H1 (cell line): ENCODE measurements at regions not wholly inside any gene's neighbourhood (a gene's known extent, or its start where the extent isn't known, plus 50 kb on each side); places are given as distances from the start of the nearest gene placed in this dataset.

ENCODE experiments used
- CTCF ChIA-PET: fragments of 300-600 bp; sonication (Branson Sonifier 250); formaldehyde crosslinking; loops from one replicate; lab custom pipeline; 2021; ENCODE audit not compliant: partially characterized antibody; lab: Charles Lee
- POLR2A ChIA-PET: fragments of 300-600 bp; sonication (Branson Sonifier 250); formaldehyde crosslinking; loops from one replicate; lab custom pipeline; 2021; ENCODE audit warnings: inconsistent platforms; ENCODE audit not compliant: partially characterized antibody; lab: Charles Lee
- DNase-seq, 2 experiments: peaks; one replicate each; pipeline versions ENCODE4 v3.0.0 to v3.0.0-alpha.2; 2010 to 2022; ENCODE audit warnings: low spot score in 2 of 2, low read depth in 1 of 2, mixed read lengths in 1 of 2
- FAIRE-seq: peaks from 2 replicates; lab custom pipeline; 2011; peaks lifted over from hg19 to GRCh38; lab: Jason Lieb, UNC
- H2AFZ ChIP-seq: 2 replicates; pipeline ENCODE4 v1.8.1; 2012; ENCODE audit warnings: low read length, inconsistent platforms
- H2AK5ac ChIP-seq: 2 replicates; pipeline ENCODE4 v1.6.1; 2013; ENCODE audit warnings: low read depth, low read length
- H2BK120ac ChIP-seq: replicated peaks from 2 replicates; pipeline ENCODE3; 2013; ENCODE audit warnings: low read depth, low read length, inconsistent platforms
- H2BK12ac ChIP-seq: 2 replicates; pipeline ENCODE4 v1.6.1; 2013; ENCODE audit warnings: low read depth, low read length
- H2BK15ac ChIP-seq: 2 replicates; pipeline ENCODE4 v1.6.1; 2013; ENCODE audit warnings: low read length
- H2BK20ac ChIP-seq: 2 replicates; pipeline ENCODE4 v1.6.1; 2013; ENCODE audit warnings: low read length
- H2BK5ac ChIP-seq: 2 replicates; pipeline ENCODE4 v1.6.1; 2013; ENCODE audit warnings: low read depth, low read length
- H3K14ac ChIP-seq: 2 replicates; pipeline ENCODE4 v1.6.1; 2013; ENCODE audit warnings: inconsistent platforms; ENCODE audit not compliant: insufficient read length
- H3K18ac ChIP-seq: 2 replicates; pipeline ENCODE4 v1.6.1; 2013; ENCODE audit warnings: low read length; ENCODE audit errors: extremely low read depth
- H3K23ac ChIP-seq: 2 replicates; pipeline ENCODE4 v1.6.1; 2013; ENCODE audit warnings: inconsistent platforms; ENCODE audit not compliant: insufficient read length
- H3K23me2 ChIP-seq: 2 replicates; pipeline ENCODE4 v1.6.1; 2013; ENCODE audit warnings: low read depth, low read length
- H3K27ac ChIP-seq: 2 replicates; pipeline ENCODE4 v1.6.1; 2011; ENCODE audit warnings: low read depth, low read length, inconsistent platforms
- H3K27me3 ChIP-seq, 4 experiments: replicated peaks in 1 of 4; 1 replicate in 1 of 4; 2 replicates in 3 of 4; pipeline versions ENCODE4 v1.6.1 to v1.8.1; 2011 to 2013; ENCODE audit warnings: low read length in 3 of 4, mild to moderate bottlenecking in 3 of 4, inconsistent platforms in 2 of 4, mixed read lengths in 2 of 4, moderate library complexity in 1 of 4; ENCODE audit not compliant: control insufficient read depth in 3 of 4, insufficient read depth in 3 of 4; ENCODE audit errors: extremely low read depth in 1 of 4
- H3K36me3 ChIP-seq, 4 experiments: 2 replicates each; pipeline versions ENCODE4 v1.6.1 to v1.8.1; 2011 to 2013; ENCODE audit warnings: mild to moderate bottlenecking in 4 of 4, low read length in 3 of 4, moderate library complexity in 2 of 4, control low read depth in 1 of 4, inconsistent platforms in 1 of 4; ENCODE audit not compliant: insufficient read depth in 4 of 4, control insufficient read depth in 2 of 4
- H3K4ac ChIP-seq: replicated peaks from 2 replicates; pipeline ENCODE3; 2013; ENCODE audit warnings: low read length, low read depth, mixed read lengths, inconsistent platforms; ENCODE audit not compliant: insufficient read length
- H3K4me1 ChIP-seq, 4 experiments: replicated peaks in 1 of 4; 1 replicate in 1 of 4; 2 replicates in 3 of 4; pipeline versions ENCODE4 v1.6.1 to v1.8.1; 2011 to 2013; ENCODE audit warnings: low read length in 3 of 4, inconsistent platforms in 2 of 4, mixed read lengths in 1 of 4; ENCODE audit not compliant: insufficient read depth in 4 of 4, control insufficient read depth in 3 of 4
- H3K4me2 ChIP-seq, 2 experiments: 2 replicates each; pipeline versions ENCODE4 v1.6.1 to v1.8.1; 2011 to 2013; ENCODE audit warnings: low read depth in 2 of 2, low read length in 2 of 2, control low read depth in 1 of 2, inconsistent platforms in 1 of 2, mild to moderate bottlenecking in 1 of 2; ENCODE audit not compliant: insufficient read depth in 1 of 2
- H3K4me3 ChIP-seq, 4 experiments: fragments of 200-600, 300-600 bp in 1 of 4; sonication (generic), shearing (Covaris generic), sonication (Bioruptor Twin) in 1 of 4; 2 replicates each; pipeline versions ENCODE4 v1.5.1 to v1.8.1; 2011 to 2016; ENCODE audit warnings: low read length in 4 of 4, low read depth in 3 of 4, control low read depth in 2 of 4, inconsistent platforms in 2 of 4, mild to moderate bottlenecking in 2 of 4, mixed read lengths in 1 of 4, moderate library complexity in 1 of 4; ENCODE audit not compliant: insufficient read depth in 2 of 4; ENCODE audit errors: extremely low read depth in 1 of 4
- H3K56ac ChIP-seq: replicated peaks from 2 replicates; pipeline ENCODE3; 2013; ENCODE audit warnings: low read depth, mild to moderate bottlenecking, mixed read lengths, low read length, inconsistent platforms; ENCODE audit not compliant: insufficient read length
- H3K79me1 ChIP-seq: 2 replicates; pipeline ENCODE4 v1.6.1; 2013; ENCODE audit warnings: low read depth, low read length, control low read depth
- H3K79me2 ChIP-seq, 2 experiments: 2 replicates each; pipeline versions ENCODE4 v1.6.1 to v1.8.1; 2012 to 2013; ENCODE audit warnings: low read length in 2 of 2, mild to moderate bottlenecking in 2 of 2, inconsistent platforms in 1 of 2; ENCODE audit not compliant: insufficient read depth in 2 of 2, control insufficient read depth in 1 of 2
- H3K9ac ChIP-seq, 4 experiments: replicated peaks in 1 of 4; 1 replicate in 1 of 4; 2 replicates in 3 of 4; pipeline versions ENCODE4 v1.6.1 to v1.8.1; 2011 to 2013; ENCODE audit warnings: low read depth in 3 of 4, low read length in 3 of 4, control low read depth in 2 of 4, mild to moderate bottlenecking in 2 of 4, moderate library complexity in 2 of 4, inconsistent platforms in 1 of 4; ENCODE audit errors: extremely low read depth in 1 of 4
- H3K9me3 ChIP-seq, 2 experiments: 2 replicates each; pipeline versions ENCODE4 v1.6.1 to v1.8.1; 2012 to 2013; ENCODE audit warnings: mild to moderate bottlenecking in 2 of 2, moderate library complexity in 2 of 2, control low read depth in 1 of 2, inconsistent platforms in 1 of 2, low read depth in 1 of 2, low read length in 1 of 2, mixed read lengths in 1 of 2; ENCODE audit not compliant: insufficient read depth in 2 of 2
- H4K20me1 ChIP-seq, 2 experiments: replicated peaks in 1 of 2; 2 replicates each; pipeline versions ENCODE3 to v1.8.1; 2011 to 2013; ENCODE audit warnings: inconsistent platforms in 2 of 2, low read length in 2 of 2, mild to moderate bottlenecking in 1 of 2; ENCODE audit not compliant: insufficient read depth in 2 of 2, control insufficient read depth in 1 of 2
- H4K5ac ChIP-seq: 2 replicates; pipeline ENCODE4 v1.6.1; 2013; ENCODE audit warnings: low read length, low read depth, mixed read lengths, inconsistent platforms; ENCODE audit not compliant: insufficient read length
- H4K8ac ChIP-seq: 2 replicates; pipeline ENCODE4 v1.8.0; 2013; ENCODE audit warnings: mild to moderate bottlenecking, moderate library complexity, low read length, inconsistent platforms; ENCODE audit not compliant: insufficient read depth; ENCODE audit errors: extremely low read depth
- H4K91ac ChIP-seq: replicated peaks from 2 replicates; pipeline ENCODE3; 2013; ENCODE audit warnings: low read length, mixed read lengths, inconsistent platforms; ENCODE audit not compliant: insufficient read length
- JUND ChIP-seq: IDR thresholded peaks from 2 replicates; pipeline ENCODE4 v1.6.1; 2011; ENCODE audit warnings: mild to moderate bottlenecking, improper control_type of control experiment, low read length
- NRF1 ChIP-seq: IDR thresholded peaks from 2 replicates; pipeline ENCODE4 v1.6.1; 2011; ENCODE audit warnings: mild to moderate bottlenecking, low read depth, low read length, improper control_type of control experiment
- RBBP5 ChIP-seq: IDR thresholded peaks from 2 replicates; pipeline ENCODE4 v1.7.1; 2012; ENCODE audit warnings: low read depth, mild to moderate bottlenecking, inconsistent platforms, low read length, moderate library complexity, borderline replicate concordance
- RXRA ChIP-seq: IDR thresholded peaks from 2 replicates; pipeline ENCODE4 v1.6.1; 2011; ENCODE audit warnings: low read depth, mild to moderate bottlenecking, low read length, moderate library complexity; ENCODE audit not compliant: insufficient read depth
- WGBS, 2 experiments: shearing (Covaris generic) in 1 of 2; methylation state at CpG; one replicate each; pipeline versions ENCODE4 v1.1.6 to v1.1.7; 2013 to 2015; ENCODE audit warnings: low lambda C conversion rate in 2 of 2, mixed read lengths in 2 of 2, inconsistent platforms in 1 of 2, low coverage in 1 of 2, missing lambda C conversion rate in 1 of 2; ENCODE audit not compliant: insufficient replicate concordance in 2 of 2, insufficient coverage in 1 of 2, insufficient read length in 1 of 2; ENCODE audit errors: extremely low coverage in 1 of 2, missing lambda C conversion rate in 1 of 2; 5-methylcytosine and 5-hydroxymethylcytosine counted together

GRCh38 chr3:84042399-84043106, 916.2 kb upstream of the CADM2 start:
- DNase-seq, result no peak
- Histone ChIP-seq H3K79me1 (no peaks in the 10 kb centered on the region), H3K14ac (no peak overlapping the region), H2AK5ac (no peak overlapping the region), H3K36me3 (no peaks in the 10 kb centered on the region), H3K4me2 (no peak overlapping the region), H3K27ac (no peak overlapping the region), H4K8ac (no peak overlapping the region), H2BK5ac (no peak overlapping the region), H2BK15ac (no peak overlapping the region), H3K23me2 (no peaks in the 10 kb centered on the region), H3K27me3 (no peaks in the 10 kb centered on the region), H3K9me3 (peaks cover 0 to 4% of the 10 kb centered on the region in 2 experiments; a peak in 2 of 4 replicates), H2BK120ac (no peak overlapping the region), H4K91ac (no peak overlapping the region), H3K56ac (no peak overlapping the region), H2BK20ac (no peak overlapping the region)
- POLR2A ChIA-PET, result no interaction called here
- FAIRE-seq, result no peak
- 96% methylated on average over 3 of the region's 3 CpGs; no CpG with 5 or more reads in 1 of the 2 experiments for WGBS, 2 experiments
- no peak for TF ChIP-seq NRF1
- no peak for TF ChIP-seq RXRA
- TF ChIP-seq JUND, result no peak
- no peak for TF ChIP-seq RBBP5
- TF ChIP-seq, all 59 proteins: peak for 0
- no peak overlapping the region for H3K9ac ChIP-seq
- no peak overlapping the region for H3K4ac ChIP-seq
- CTCF ChIA-PET, result no interaction called here
- H4K5ac ChIP-seq, result no peak overlapping the region
- H3K4me1 ChIP-seq, result no peaks in the 10 kb centered on the region
- H2AFZ ChIP-seq, result no peak overlapping the region
- H3K4me3 ChIP-seq, result no peak overlapping the region
- no peak overlapping the region for H3K23ac ChIP-seq
- no peak overlapping the region for H2BK12ac ChIP-seq
- no peaks in the 10 kb centered on the region for H4K20me1 ChIP-seq
- H3K18ac ChIP-seq, result no peak overlapping the region
- H3K79me2 ChIP-seq, result no peaks in the 10 kb centered on the region
